ENCODE measurements at regions not wholly inside any gene's neighbourhood (a gene's known extent, or its start where the extent isn't known, plus 50 kb on each side); places are given as distances from the start of the nearest gene placed in this dataset.
A peak's percentile ranks its signal among the peaks of the same experiment; 100 is the strongest.
"Not testable (repeated sequence)": the region's sequence is repeated elsewhere in the genome, so short reads cannot be mapped to it uniquely, and the experiment has no call there.

GRCh38 chr4:69013933-69014332, 62.3 kb upstream of the UGT2A3 start:
- H3K4me3 ChIP-seq (ENCODE audit: low read depth, low read length); DNase-seq; H3K27ac ChIP-seq; in situ Hi-C loops (cut with HindIII; ENCODE audit: low pct_ligation_motif_present, low sequenced_read_pairs); H3K27me3 ChIP-seq (replicated peaks); H3K36me3 ChIP-seq (replicated peaks): not testable (repeated sequence)

DNA sequence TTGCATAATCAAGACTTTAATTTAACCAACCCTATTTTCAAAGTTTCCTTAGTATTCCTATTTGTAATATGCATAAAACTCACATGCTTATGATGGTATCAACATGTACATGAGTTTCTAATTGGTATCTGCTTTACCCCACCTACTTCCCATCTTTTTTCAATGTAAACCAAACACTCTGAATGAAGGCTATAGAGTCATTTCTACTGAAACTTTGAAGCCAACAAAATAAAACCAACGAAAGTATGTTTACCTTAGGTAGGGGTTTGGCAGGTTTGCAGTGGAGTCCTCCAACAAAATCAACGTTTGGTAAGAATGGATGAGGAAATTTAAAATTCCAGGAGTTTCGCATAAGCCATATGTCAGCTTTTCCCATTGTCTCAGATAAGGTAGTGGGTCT, 66.4 kb upstream of the UGT2A3 start:
- H3K27ac ChIP-seq; H3K27me3 ChIP-seq (replicated peaks); H3K4me3 ChIP-seq (ENCODE audit: low read depth, low read length); DNase-seq; H3K36me3 ChIP-seq (replicated peaks); in situ Hi-C loops (cut with HindIII; ENCODE audit: low pct_ligation_motif_present, low sequenced_read_pairs): not testable (repeated sequence)

DNA sequence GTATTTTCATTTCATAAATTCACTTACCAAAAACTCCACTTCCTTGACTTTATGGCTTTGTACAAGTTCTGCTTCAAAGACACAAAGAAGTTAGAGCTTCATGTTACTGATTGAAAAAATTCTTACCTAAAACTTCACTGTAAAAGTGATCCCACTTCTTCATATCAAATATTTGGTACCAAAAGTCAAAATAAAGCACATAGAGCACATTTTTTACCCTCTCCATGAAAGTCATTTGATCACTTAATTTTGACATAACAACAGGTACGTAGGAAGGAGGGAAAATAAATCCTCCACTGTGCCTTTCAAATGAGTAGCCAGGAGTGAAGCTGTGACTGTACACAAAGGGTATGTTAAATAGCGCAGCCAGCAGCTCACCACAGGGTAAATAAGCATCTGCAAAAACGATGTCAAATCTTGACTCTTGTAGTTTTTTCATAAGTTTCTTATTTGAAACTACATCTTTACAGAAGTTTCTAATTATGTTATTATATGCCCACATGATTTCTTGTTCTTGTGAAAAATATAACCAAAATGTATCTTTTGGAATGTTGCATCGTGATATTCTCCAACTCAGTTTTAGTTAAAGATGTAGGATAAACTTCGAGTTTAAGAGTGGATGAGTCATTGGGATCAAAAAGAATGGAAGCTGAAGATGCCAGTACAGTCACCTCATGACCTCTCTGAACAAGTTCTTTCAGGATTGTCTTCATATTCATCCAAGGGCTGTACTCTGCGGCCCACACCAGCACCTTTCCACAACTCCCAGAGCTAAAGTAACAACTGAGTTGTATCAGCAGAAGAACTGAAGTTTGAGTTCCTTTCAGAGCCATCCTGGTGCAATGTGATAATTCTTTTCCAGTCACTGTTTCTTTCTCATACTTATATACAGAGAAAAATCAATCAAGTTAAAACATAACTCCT, 68.2 kb upstream of the UGT2A3 start:
- in situ Hi-C loops (cut with HindIII; ENCODE audit: low pct_ligation_motif_present, low sequenced_read_pairs); H3K27me3 ChIP-seq (replicated peaks): not testable (repeated sequence)

GRCh38 chr4:69020462-69020807, 68.8 kb upstream of the UGT2A3 start:
- DNase-seq; H3K27ac ChIP-seq; H3K27me3 ChIP-seq (replicated peaks); H3K36me3 ChIP-seq (replicated peaks); in situ Hi-C loops (cut with HindIII; ENCODE audit: low pct_ligation_motif_present, low sequenced_read_pairs); H3K4me3 ChIP-seq (ENCODE audit: low read depth, low read length): not testable (repeated sequence)

More for the DNA sequence above, 68.2 kb upstream of the UGT2A3 start:
- H3K4me3 ChIP-seq (ENCODE audit: low read depth, low read length); H3K36me3 ChIP-seq (replicated peaks); DNase-seq; H3K27ac ChIP-seq: not testable (repeated sequence)

GRCh38 chr4:69025191-69025998, 70.9 kb upstream of the UGT2B7 start:
- no peak overlapping the region for H3K4me3 ChIP-seq (ENCODE audit: low read depth, low read length)
- peak; percentile 74 for TF ChIP-seq CTCF (IDR thresholded peaks at IDR 0.05; ENCODE audit: low read depth, low read length, missing control alignments)
- no peaks in the 10 kb centered on the region for H3K27me3 ChIP-seq (replicated peaks)
- in situ Hi-C loops (cut with HindIII; ENCODE audit: low pct_ligation_motif_present, low sequenced_read_pairs): no loop called here
- no peak for DNase-seq
- H3K27ac ChIP-seq: no peak overlapping the region
- no peaks in the 10 kb centered on the region for H3K36me3 ChIP-seq (replicated peaks)

GRCh38 chr4:69025999-69026387, 70.3 kb upstream of the UGT2B7 start:
- in situ Hi-C loops (cut with HindIII; ENCODE audit: low pct_ligation_motif_present, low sequenced_read_pairs): no loop called here
- TF ChIP-seq CTCF (IDR thresholded peaks at IDR 0.05; ENCODE audit: low read depth, low read length, missing control alignments): no peak
- no peak overlapping the region for H3K27ac ChIP-seq
- no peak for DNase-seq
- no peaks in the 10 kb centered on the region for H3K27me3 ChIP-seq (replicated peaks)
- no peaks in the 10 kb centered on the region for H3K36me3 ChIP-seq (replicated peaks)
- H3K4me3 ChIP-seq (ENCODE audit: low read depth, low read length): no peak overlapping the region

DNA sequence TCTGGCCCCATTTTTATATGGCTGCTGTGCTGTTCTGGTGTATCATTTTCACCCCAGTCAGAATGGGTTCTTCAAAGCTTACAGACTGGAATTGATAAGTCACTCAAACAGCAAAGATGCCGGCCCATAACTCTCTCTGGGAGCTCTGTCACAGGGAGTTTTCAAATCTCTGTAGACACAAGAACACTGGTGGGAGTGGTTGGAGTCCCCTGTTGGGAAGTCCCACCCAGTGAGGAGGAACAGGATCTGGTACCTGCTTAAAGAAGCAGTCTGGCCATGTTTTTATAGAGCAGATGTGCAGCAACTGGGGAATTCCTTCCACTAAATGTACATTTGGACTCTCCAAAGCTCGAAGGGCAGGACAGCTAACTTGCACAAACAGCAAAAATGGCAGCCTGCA, 69.3 kb upstream of the UGT2B7 start:
- no peak for DNase-seq
- Histone ChIP-seq H3K27me3 (replicated peaks) (no peaks in the 10 kb centered on the region), H3K27ac (no peak overlapping the region), H3K36me3 (replicated peaks) (no peaks in the 10 kb centered on the region), H3K4me3 (ENCODE audit: low read depth, low read length) (no peak overlapping the region)
- in situ Hi-C loops (cut with HindIII; ENCODE audit: low pct_ligation_motif_present, low sequenced_read_pairs): no loop called here
- TF ChIP-seq CTCF (IDR thresholded peaks at IDR 0.05; ENCODE audit: low read depth, low read length, missing control alignments): no peak

All from brain microvascular endothelial cell (primary cell).